Endothelial cell of hepatic sinusoid (primary cell): ENCODE measurements at regions not wholly inside any gene's neighbourhood (a gene's known extent, or its start where the extent isn't known, plus 50 kb on each side); places are given as distances from the start of the nearest gene placed in this dataset.

Experiments
- in situ Hi-C: cut with HindIII; loops from 2 replicates; pipeline ENCODE4 v1.10.0; 2017; ENCODE audit warnings: low sequenced_read_pairs

DNA sequence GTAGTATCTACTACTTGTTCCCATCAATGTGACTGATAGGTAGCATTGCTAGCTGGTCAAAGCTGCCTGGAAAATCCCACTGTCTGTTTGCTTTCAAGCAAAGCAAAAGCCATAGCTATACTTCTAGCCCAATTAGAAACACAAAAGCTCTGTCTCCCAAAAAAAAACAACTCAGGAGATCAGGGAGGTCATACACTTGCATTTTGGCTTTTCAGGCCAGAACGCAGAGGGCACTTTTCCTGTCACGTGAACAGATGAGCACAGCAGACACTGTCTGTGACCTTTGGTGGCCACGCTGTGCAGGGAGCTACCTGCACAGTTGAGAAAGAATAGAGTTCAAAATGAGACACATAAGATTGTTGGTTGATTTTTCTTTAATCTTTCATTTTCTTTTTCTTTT lies 441.7 kb upstream of the PDZRN3 start:
- in situ Hi-C loops: no loop called here

DNA sequence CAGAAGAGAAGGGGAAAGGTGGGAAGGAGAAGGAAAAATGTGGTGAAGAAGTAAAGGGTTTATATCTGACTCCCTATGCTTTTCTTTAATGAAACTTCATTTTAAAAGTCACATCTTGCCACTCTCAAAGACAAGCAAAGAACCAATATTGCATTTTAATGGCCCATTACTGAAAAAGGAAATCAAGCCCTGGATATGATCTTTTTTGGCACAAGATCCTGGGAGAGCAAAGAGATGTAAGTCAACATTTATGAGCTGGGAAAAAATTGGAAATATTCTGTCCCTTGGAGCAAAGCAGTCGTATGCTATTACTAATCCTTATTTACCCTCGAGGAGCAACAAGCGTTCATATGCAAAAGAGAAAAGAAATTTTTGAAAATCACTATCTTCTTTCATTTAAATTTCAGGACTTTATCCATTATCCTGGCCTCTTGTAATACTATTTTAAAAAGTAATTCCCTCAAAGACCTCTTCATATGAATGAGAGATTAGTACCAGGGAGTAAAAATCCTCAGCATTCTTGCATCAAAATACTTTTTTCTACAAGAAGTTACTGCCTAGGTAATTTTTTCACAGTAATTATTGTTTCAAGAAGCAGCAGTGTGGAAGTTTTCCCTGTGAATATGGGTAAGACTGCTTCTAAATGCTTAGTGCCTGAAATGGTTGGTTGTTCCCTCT lies 435.3 kb upstream of the PDZRN3 start:
- in situ Hi-C loops: no loop called here

DNA sequence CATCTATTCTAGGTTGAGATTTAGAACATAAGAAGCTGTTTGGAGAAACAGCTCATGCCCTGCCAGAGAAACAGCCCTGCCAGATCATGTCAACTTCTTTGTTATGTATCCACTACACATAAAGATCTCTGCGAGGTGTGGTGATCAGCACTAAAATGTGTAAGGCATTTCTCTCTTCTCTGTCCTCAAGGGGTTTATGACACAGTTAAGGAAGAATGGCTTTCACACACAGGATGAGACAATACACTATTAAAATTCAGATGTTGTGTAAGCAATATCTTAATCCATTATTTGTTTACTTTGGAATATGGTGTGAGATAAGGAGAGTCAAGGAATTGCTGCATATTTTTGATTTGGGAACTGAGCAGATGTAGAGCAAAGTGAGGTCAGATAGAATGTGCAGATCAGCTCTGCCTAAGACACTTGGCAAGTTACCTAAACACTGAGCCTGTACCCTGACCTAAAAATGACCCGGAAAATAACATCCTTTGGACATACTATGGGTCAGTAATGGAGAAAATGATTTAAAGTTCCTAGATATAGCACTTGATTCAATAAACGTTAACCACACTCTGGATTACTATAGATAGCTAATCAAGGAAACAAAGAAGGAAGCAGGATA lies 434.7 kb upstream of the PDZRN3 start:
- in situ Hi-C loops: no loop called here

DNA sequence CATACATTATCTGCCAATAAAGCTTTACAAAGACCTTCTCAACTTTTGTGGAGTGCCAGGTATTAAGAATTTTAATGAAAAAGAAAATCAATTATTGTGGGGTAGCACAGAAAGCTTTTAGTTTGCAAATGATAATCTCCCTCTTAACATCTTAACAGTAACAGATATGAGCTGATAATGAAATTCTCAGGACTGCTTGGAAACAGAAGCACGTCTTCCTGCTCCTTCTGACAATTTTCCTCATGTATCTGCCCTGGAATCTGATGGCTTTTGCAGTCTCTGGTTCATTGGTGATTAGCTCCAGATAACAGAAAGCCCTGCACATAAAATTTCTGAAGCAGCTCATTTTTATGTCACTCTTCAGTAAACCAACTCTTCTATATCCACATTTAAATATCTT lies 432.4 kb upstream of the PDZRN3 start:
- in situ Hi-C loops: no loop called here

DNA sequence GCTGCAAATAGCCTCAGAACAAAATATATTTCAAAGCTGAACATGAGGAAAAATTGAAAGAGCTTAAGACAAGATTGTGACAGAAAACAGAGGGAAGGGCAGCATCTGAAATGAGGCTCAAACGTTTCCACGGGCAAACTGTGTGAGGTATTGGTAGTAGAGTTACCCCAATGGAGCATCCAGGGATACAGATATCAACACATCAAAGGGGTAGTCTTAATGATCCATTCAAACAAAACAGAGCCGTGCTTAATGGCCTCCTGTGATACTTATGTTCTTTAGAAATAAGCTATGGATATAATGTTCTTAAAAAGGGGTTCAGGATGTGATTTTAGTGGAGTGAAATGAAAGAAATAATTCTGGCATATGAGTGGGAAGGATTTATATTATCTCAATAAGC lies 430.3 kb upstream of the PDZRN3 start:
- in situ Hi-C loops: no loop called here

DNA sequence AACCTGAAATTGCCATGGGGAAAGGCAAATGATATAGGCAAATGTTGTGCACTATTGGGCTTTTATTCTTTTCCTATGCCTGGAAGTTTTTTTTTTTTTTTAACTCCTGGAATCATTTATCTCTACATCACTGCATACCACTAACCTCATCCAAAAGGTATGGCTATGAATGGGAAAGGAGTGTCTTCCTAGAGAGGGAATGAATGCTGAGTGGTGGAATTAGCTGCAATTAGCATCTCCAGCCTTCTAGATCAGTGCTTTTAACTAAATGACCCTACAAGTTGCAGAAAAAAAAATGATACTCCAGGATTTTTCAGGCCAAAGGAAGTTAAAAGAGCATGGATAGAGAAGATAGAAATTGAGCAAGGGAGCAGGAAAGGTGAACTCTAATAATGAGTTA lies 429.8 kb upstream of the PDZRN3 start:
- in situ Hi-C loops: no loop called here

DNA sequence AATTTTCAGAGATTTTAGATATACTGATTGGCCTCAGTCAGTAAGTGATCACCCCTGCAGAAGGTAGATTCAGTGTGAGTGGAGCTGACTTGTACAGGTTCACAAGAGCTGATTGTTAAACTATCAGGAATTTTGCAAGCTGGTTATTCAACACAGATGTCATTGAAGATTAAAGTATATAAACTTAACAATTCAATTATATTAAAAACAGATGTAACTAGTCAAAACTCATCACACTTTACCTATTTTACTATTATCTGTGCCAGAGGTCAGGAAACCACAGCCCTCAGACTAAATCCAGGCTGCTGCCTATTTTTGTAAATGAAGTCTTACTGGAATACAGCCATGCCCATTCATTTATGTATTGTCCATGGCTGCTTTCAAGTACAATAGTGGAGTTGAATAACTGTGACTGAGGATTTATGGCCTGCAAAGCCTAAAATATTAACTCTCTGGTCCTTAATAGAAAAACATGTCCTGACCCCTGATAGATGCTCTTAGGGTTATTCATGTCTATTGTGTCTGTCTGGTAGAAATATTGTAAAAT lies 429.3 kb upstream of the PDZRN3 start:
- in situ Hi-C loops: no loop called here

DNA sequence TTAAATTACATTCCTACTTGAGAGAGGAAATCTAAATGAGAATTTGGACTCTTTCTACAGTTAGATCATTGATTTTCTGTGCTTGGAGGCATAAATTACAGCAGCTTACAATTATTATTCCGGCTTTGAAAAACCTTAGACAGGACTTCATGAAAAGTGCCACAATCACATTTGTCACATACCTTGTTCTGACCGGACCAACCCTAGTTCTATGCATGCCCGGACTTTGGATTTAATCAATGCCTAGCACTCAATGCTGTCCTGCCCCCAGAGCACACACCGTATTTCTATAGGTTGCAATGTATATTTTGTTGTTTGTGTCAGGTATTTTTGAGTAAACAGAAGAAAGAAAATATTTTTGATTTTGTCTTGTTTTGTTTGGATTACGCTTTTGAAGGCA lies 424.7 kb upstream of the PDZRN3 start:
- in situ Hi-C loops: no loop called here

DNA sequence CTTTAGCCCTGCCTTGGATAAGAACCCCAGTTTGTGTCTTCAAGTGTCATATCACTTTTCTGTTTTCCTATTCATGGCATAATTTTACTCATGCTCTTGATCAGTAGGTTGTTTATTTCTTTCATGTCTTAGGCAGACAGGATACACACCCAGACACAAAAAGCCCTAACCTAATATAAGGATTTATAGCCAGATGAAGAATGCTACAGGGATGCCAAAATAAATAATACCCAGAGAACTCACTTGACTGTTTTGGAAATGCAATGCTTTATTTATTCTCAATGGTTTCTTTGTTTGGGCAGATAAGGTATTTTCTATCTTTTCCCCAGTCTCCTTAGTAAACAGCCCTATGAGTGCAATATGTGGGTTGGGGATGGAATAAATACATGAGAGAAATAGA lies 424.0 kb upstream of the PDZRN3 start:
- in situ Hi-C loops: no loop called here

DNA sequence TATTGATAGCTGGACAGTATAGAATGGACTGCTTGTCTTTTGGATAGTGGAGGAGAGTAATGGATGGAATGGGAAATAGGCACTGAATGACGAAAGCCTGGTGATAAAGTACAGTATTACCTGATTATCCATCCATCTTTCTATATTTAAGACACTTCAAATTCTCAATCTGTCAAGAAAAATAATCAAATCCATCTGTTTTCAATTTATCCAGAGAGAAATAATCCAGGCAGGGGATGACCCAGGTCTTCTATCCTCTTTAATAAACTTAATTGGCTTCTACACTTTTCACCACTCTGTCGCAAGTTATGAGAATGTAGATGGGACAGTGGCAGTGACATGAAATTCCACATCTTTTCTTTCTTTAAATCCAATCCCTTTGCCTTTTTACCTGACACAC lies 420.3 kb upstream of the PDZRN3 start:
- in situ Hi-C loops: no loop called here

DNA sequence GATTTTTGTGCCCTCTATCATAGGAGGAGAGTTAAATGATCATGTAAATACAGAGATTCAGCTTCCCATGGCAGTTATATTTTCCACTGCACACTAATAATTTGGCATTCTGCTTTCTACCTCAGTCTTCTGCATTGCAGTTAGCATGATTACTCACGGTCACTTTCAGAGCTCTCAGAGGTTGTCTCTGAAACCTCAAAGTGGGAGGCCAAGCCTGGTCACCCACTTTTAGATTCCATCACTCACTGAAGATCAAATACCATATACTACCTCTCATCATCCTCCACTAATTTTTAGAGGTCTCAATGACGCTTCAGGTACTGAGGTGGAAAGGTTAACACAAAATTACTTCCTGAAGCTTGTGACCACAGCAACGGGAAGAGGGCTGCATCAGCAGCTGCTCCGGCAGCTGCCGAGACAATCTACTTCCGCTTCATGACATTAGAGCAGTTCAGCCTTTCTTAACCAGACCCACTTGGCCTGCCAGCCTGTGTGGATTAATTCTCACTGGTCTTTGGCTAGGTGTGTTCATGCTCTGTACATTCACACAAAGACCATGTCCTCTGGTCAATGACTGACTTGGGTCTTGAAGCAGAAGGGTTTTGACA lies 416.4 kb upstream of the PDZRN3 start:
- in situ Hi-C loops: no loop called here

DNA sequence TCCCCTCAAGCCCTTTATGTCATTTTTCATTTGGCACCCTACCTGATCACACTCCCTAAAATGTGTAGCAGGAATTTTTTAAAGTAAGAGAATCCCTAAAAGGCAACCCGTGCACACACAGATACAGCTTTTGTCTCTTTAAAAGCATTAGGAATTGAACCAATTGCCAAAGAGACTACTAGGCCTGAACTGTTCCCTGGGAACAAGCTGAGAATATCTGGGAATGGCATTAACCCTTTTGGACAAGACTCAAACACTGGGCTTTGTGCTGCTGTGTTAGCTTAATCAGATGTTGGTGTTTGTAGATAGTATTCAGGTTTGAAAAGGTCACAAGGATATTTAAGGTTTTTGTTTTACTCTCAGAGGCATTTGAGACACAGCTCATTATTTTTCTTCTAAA lies 414.4 kb upstream of the PDZRN3 start:
- in situ Hi-C loops: no loop called here

DNA sequence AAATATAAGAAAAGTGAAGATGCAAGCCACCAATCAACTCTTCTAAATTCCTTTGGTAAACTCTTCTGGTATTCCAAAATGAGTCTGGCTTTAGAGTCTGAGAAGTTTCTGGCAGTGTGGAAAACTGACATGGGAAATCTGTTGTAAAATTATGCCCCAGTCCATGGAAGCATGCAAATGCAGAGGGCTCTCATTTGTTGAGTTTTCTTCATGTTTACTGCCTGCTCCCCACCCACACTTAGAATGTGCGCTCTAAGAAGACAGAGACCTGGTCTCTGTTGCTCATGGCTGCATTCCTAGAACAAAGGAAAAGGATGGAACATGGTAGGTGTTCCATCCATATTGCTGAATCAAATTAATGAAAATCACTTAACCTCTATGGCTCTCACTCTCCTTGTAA lies 411.8 kb upstream of the PDZRN3 start:
- in situ Hi-C loops: no loop called here

DNA sequence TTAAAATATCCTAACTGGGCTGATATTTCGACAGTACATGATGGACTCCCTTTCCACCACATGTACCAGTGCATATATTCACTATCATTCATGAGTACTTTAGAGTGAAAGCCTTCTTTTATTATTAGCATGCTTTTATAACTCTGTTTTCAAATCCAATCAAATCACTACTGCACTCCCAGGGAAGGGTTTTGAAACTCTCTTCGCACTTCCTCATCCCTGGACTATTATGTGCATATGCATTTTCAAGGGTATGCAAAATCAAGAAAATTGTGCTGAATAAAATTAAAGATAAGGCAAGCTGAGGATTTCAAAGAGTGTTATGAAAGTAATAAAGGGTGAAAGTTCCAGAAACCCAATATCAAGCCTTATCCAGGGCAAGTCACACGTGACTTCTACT lies 411.4 kb upstream of the PDZRN3 start:
- in situ Hi-C loops: no loop called here

DNA sequence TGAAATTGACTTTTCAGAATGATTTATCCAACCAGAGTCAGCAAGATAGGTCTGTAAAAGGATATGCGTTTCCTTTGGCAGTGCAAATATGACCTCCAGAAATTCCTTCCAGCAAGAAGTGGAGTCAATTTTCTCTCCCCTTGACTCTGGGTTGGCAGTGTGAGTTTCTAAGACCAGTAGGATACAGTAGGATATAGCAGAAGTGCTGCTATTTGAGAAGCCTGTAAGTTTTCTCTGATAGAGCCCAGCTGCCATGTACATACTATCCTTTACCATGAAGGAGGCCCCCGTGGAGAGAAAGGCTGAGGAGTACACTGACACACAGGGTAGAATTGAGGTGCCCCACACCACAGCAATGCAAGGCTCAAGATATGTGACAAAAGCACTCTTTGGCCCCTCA lies 409.1 kb upstream of the PDZRN3 start:
- in situ Hi-C loops: no loop called here

DNA sequence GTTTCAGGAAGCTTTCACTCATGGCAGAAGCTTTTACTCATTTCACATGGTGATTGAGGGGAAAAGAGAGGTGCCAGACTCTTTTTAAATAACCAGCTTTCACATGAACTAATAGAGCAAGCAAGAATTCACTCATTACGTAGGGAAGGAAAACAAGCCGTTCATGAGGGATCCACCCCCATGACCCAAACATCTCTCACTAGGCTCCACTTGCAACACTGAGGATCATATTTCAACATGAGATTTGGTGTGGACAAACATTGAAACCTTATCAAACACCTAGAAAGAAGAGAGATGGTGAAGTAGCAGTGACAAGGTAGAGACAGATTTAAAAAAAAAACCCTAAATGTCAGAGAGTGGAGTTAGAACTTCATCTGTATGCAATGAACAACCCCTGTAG lies 408.6 kb upstream of the PDZRN3 start:
- in situ Hi-C loops: no loop called here

DNA sequence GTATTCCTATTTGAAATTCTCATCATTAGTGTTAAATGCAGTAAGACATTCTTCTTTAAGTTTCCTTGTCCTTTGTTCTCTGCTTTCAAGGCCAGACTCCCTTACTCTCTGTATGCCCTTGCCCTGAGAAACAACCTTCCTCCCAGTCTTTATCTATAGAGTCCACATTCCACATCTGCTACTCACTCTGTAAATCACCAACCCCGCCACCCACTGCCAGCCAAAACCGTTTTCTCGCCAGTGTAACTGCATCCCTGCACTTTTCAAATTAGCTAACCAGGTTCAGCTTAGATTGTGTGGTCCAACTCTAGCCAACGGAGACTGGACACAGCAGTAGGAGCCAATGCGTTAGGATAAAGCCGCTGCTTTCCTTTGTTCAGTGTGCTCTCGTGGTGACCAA lies 402.4 kb upstream of the PDZRN3 start:
- in situ Hi-C loops: no loop called here

DNA sequence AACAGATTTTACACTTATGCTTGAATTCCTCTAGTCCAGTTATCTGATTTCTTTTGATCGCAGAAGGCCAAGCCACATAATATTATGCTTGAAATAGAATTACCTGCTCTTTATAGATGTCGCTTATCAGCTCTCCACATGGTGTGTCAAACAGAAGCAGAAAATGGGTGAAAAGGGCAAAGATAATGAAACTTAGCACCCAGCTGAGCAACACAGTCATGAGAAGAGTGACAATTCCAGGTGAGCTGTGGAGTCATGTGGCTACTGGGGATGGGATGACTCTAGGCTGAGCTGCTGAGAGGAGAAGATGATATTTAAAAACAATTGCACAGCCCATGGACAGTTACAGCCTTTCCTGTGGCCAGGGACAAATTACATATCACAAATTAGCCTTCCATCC lies 398.7 kb upstream of the PDZRN3 start:
- in situ Hi-C loops: no loop called here

DNA sequence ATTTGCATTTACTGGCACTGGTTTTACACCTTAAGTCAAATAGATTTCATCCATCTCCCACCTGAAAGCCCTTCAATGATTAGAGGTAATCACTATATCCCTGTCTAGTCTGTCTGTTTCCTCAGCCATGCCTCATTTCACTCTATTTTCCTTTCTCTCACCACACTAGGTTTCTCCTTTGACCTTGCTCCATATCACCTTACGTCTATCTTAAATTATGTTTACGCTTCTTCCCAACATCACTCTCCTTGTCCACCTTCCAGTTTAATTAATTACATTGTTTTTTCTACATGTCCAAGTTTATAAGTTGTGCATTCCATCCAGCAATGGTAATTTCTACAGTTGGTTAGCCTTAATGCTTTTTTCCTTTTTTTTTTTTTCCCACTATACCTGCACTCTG lies 396.7 kb upstream of the PDZRN3 start:
- in situ Hi-C loops: no loop called here

DNA sequence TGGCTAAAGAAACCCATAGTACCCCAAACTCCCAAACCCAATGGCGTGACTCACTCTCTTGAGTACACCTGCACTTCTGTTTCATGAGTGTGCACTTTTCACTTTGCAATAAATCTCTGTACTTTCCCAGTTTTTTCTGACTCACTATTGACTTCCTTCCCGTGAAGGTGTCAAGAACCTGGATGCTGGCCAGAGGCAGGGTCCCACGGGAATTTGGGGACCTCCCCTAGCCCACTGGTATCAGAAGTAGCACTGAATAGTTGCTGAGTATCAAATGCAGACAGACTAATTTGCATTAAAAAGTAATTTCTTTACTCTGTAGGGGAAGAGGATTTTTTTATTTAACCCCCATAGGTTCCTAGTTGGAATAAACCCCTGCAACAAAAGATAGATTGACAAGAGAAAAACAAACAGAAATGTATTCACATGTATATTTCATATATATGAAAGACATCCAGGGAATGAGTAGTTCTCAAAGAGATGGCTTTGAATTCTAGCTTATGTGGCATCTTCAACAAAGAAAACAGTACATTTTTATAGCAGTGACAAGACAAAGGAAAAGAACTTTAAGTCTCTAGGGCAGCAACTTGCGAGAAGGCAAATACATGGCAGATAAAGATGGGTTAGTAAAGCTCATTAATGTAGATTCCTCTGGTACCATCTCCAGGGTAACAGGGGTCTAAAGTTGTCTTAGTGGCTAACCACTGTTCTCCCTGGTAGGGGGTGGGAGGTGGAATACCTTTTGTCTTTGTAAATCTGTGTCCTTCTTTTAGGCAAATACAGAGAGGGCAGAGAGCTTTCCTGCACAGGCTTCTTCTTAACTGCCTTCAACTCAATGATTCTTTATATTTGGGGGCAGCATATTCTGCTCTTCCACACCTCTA lies 385.5 kb upstream of the PDZRN3 start:
- in situ Hi-C loops: no loop called here

DNA sequence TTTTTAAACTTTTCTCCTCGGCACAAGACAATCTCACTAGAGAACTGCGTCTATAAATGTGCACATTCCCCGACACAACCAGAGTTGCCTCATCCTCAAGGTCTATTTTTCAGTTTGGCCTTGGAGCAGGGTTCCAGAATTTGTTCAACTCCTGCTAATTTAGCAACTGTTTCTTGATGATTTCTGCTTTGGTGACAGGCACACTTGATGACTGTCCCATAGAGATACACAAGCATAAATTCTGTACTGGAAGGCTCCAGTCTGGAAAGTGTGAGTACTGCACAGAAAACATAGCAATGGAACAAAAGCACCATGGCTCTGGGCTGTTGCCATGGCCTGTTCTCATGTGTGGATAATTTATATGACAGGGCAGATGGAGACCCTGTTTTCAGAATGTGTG lies 379.6 kb upstream of the PDZRN3 start:
- in situ Hi-C loops: no loop called here
